HepG2 (cell line): ENCODE measurements at regions not wholly inside any gene's neighbourhood (a gene's known extent, or its start where the extent isn't known, plus 50 kb on each side); places are given as distances from the start of the nearest gene placed in this dataset.

Experiments
- ATAC-seq: fragments of 200-7000 bp; cut with Tn5 transposase; 3 replicates; pipeline ENCODE4 v1.9.1; 2020; ENCODE audit warnings: mild to moderate bottlenecking, moderate library complexity
- BruUV-seq: library from RNA; stranded (reverse); fragments of 400-500 nt; replicated peaks from 2 replicates; lab custom pipeline; 2021; lab: Mats Ljungman, UMichigan
- CTCF ChIA-PET: fragments of 300-600 bp; formaldehyde crosslinking; extraction: SDS; loops from one replicate; lab custom pipeline; 2021; ENCODE audit warnings: low total read pairs, inconsistent platforms, low intra/inter-chr PET ratio; lab: Yijun Ruan, JAX
- POLR2A ChIA-PET: fragments of 350-600 bp; sonication (Branson Sonifier 250); formaldehyde crosslinking; loops from one replicate; lab custom pipeline; 2020; ENCODE audit warnings: antibody characterized with exemption, inconsistent platforms; lab: Yijun Ruan, JAX
- DNase-seq: peaks from one replicate; pipeline ENCODE4 v3.0.0-alpha.2; 2015; ENCODE audit warnings: low spot score
- FAIRE-seq: peaks from 3 replicates; lab custom pipeline; 2011; peaks lifted over from hg19 to GRCh38; lab: Jason Lieb, UNC
- H2AFZ ChIP-seq: one replicate; pipeline ENCODE4 v1.6.1; 2011; ENCODE audit warnings: low read length, inconsistent platforms
- H3K27ac ChIP-seq: fragments of 300-600 bp; 3 replicates; pipeline ENCODE4 v1.8.0; 2011; ENCODE audit warnings: mixed run types, mild to moderate bottlenecking, mixed read lengths, low read length, inconsistent platforms; ENCODE audit not compliant: insufficient read depth; ENCODE audit errors: extremely low read length
- H3K27me3 ChIP-seq, 2 experiments: fragments of 200-600 bp in 1 of 2; 2 replicates in 1 of 2; 3 replicates in 1 of 2; pipeline versions ENCODE4 v1.6.0 to v1.8.0; 2011; ENCODE audit warnings: low read length in 2 of 2, mild to moderate bottlenecking in 2 of 2, moderate library complexity in 2 of 2, inconsistent platforms in 1 of 2; ENCODE audit not compliant: insufficient read depth in 2 of 2, control insufficient read depth in 1 of 2
- H3K36me3 ChIP-seq, 2 experiments: fragments of 200-600 bp in 1 of 2; replicated peaks in 1 of 2; 2 replicates in 1 of 2; 3 replicates in 1 of 2; pipeline versions ENCODE4 v1.5.1 to v1.8.0; 2011; ENCODE audit warnings: low read length in 2 of 2, inconsistent platforms in 1 of 2; ENCODE audit not compliant: insufficient read depth in 2 of 2, control insufficient read depth in 1 of 2
- H3K4me1 ChIP-seq: 2 replicates; pipeline ENCODE4 v1.5.1; 2012; ENCODE audit warnings: low read length, inconsistent platforms; ENCODE audit not compliant: insufficient read depth
- H3K4me2 ChIP-seq: 2 replicates; pipeline ENCODE4 v1.6.0; 2011; ENCODE audit warnings: low read depth, low read length, inconsistent platforms
- H3K4me3 ChIP-seq, 3 experiments: fragments of 200-600 bp in 1 of 3; sonication (generic), shearing (Covaris generic) in 1 of 3; replicated peaks in 1 of 3; 2 replicates each; pipeline ENCODE4 v1.5.1; 2011 to 2016; ENCODE audit warnings: low read length in 3 of 3, inconsistent platforms in 2 of 3, low read depth in 2 of 3, mild to moderate bottlenecking in 2 of 3, control low read depth in 1 of 3, mixed read lengths in 1 of 3; ENCODE audit not compliant: insufficient read depth in 1 of 3
- H3K79me2 ChIP-seq: one replicate; pipeline ENCODE4 v1.6.1; 2011; ENCODE audit warnings: low read length, inconsistent platforms; ENCODE audit not compliant: insufficient read depth
- H3K9ac ChIP-seq: 2 replicates; pipeline ENCODE4 v1.6.0; 2011; ENCODE audit warnings: mild to moderate bottlenecking, low read depth, low read length, inconsistent platforms; ENCODE audit not compliant: insufficient read depth
- H3K9me3 ChIP-seq: 2 replicates; pipeline ENCODE4 v1.5.1; 2012; ENCODE audit warnings: mild to moderate bottlenecking, low read length
- H4K20me1 ChIP-seq: 2 replicates; pipeline ENCODE4 v1.6.0; 2011; ENCODE audit warnings: inconsistent platforms, mild to moderate bottlenecking, low read length, moderate library complexity; ENCODE audit not compliant: insufficient read depth
- ARID4A ChIP-seq: sonication (generic); formaldehyde crosslinking; IDR thresholded peaks from 2 replicates; pipeline ENCODE4 v1.5.0; 2020; ENCODE audit warnings: mild to moderate bottlenecking, missing genetic modification reagents, borderline replicate concordance
- CBX5 ChIP-seq: sonication (generic); formaldehyde crosslinking; IDR thresholded peaks from 2 replicates; pipeline ENCODE4 v1.4.0; 2020; ENCODE audit warnings: missing genetic modification reagents, borderline replicate concordance
- CHD2 ChIP-seq: IDR thresholded peaks from 2 replicates; pipeline ENCODE4 v1.6.1; 2011; ENCODE audit warnings: low read depth, low read length, improper control_type of control experiment
- HMGXB4 ChIP-seq, 2 experiments: sonication (generic) in 1 of 2; formaldehyde crosslinking in 1 of 2; IDR thresholded peaks; 2 replicates each; pipeline versions ENCODE4 v1.4.0 to v1.6.1; 2018 to 2020; ENCODE audit warnings: missing genetic modification reagents in 2 of 2, borderline replicate concordance in 1 of 2, low read depth in 1 of 2, mild to moderate bottlenecking in 1 of 2, missing biosample characterization in 1 of 2
- HNRNPL ChIP-seq: fragments of 200-400 bp; formaldehyde crosslinking; IDR thresholded peaks from 2 replicates; pipeline ENCODE4 v1.6.1; 2017; ENCODE audit warnings: mild to moderate bottlenecking, low read depth, low read length
- MTA3 ChIP-seq: sonication (generic); formaldehyde crosslinking; IDR thresholded peaks from 2 replicates; pipeline ENCODE4 v1.4.0; 2020; ENCODE audit warnings: missing genetic modification reagents
- NCOA2 ChIP-seq: sonication (generic); formaldehyde crosslinking; IDR thresholded peaks from 2 replicates; pipeline ENCODE4 v1.8.0; 2022; ENCODE audit warnings: inconsistent platforms
- RBM39 ChIP-seq: fragments of 200-400 bp; formaldehyde crosslinking; IDR thresholded peaks from one replicate; pipeline ENCODE4 v1.6.1; 2018; ENCODE audit warnings: antibody characterized with exemption, mild to moderate bottlenecking, low read depth, low read length; ENCODE audit not compliant: poor library complexity, severe bottlenecking
- SUZ12 ChIP-seq: fragments of 150-350 bp; IDR thresholded peaks from 2 replicates; pipeline ENCODE4 v1.6.1; 2014; ENCODE audit warnings: low read depth, low read length
- ZBTB3 ChIP-seq: sonication (generic); formaldehyde crosslinking; IDR thresholded peaks from 2 replicates; pipeline ENCODE4 v1.4.0; 2020; ENCODE audit warnings: low read depth, mild to moderate bottlenecking, moderate library complexity, missing genetic modification reagents, borderline replicate concordance
- ZNF512 ChIP-seq: sonication (generic); formaldehyde crosslinking; IDR thresholded peaks from 2 replicates; pipeline ENCODE4 v1.4.0; 2020; ENCODE audit warnings: mild to moderate bottlenecking, missing genetic modification reagents
- ZNF564 ChIP-seq: sonication (generic); formaldehyde crosslinking; IDR thresholded peaks from 2 replicates; pipeline ENCODE4 v1.8.1; 2023; ENCODE audit warnings: mild to moderate bottlenecking, missing genetic modification reagents
- ZNF580 ChIP-seq: IDR thresholded peaks from 2 replicates; pipeline ENCODE4 v1.6.1; 2016; ENCODE audit warnings: low read depth, borderline replicate concordance
- ZNF619 ChIP-seq: sonication (generic); formaldehyde crosslinking; IDR thresholded peaks from 2 replicates; pipeline ENCODE4 v1.4.0; 2020; ENCODE audit warnings: mild to moderate bottlenecking, missing genetic modification reagents
- ZSCAN25 ChIP-seq: sonication (generic); formaldehyde crosslinking; IDR thresholded peaks from 2 replicates; pipeline ENCODE4 v1.8.0; 2022; ENCODE audit warnings: mild to moderate bottlenecking, missing genetic modification reagents
- WGBS: methylation state at CpG from one replicate; pipeline ENCODE4 v1.1.6; 2017; ENCODE audit warnings: low lambda C conversion rate; 5-methylcytosine and 5-hydroxymethylcytosine counted together
- in situ Hi-C: cut with HindIII; loops from 2 replicates; pipeline ENCODE4 v1.10.0; 2017; ENCODE audit warnings: low pct_unique_long_range_greater_than_20kb; ENCODE audit not compliant: extremely low pct_ligation_motif_present
- intact Hi-C: fragments of 100-400 bp; cut with micrococcal nuclease; formaldehyde crosslinking; loops from one replicate; pipeline ENCODE4 v1.10.0; 2022; ENCODE audit not compliant: unreplicated experiment

- no peak overlapping the region for H3K9ac ChIP-seq
- CTCF ChIA-PET: no interaction called here
- no TSS peak for BruUV-seq
- FAIRE-seq: no peak
- WGBS: 13% methylated on average over 13 of the region's 13 CpGs
- peaks cover 2 to 28% of the 10 kb centered on the region in 2 experiments; a peak in 3 of 5 replicates for H3K27me3 ChIP-seq
- POLR2A ChIA-PET: interaction anchor here (0.8 to 3.2 kb wide), 5 partner anchors 9 to 99 kb away, joined by 3 to 16 read pairs (median 5); no protein-coding TSS in a partner anchor
- no peaks in the 10 kb centered on the region for H4K20me1 ChIP-seq
- no peak overlapping the region for H3K27ac ChIP-seq
- intact Hi-C loops: no loop called here
- H3K4me1 ChIP-seq: peaks cover 57% of the 10 kb centered on the region
- peak; percentile 64 for ATAC-seq
- H3K4me3 ChIP-seq: peak overlapping the region in 1 of 3 experiments; percentile 32; a peak in 2 of 6 replicates
- H3K36me3 ChIP-seq: no peaks in the 10 kb centered on the region
- no peaks in the 10 kb centered on the region for H3K79me2 ChIP-seq
- H3K9me3 ChIP-seq: peaks cover 14% of the 10 kb centered on the region
- peak; percentile 76 for DNase-seq
- H2AFZ ChIP-seq: no peak overlapping the region
- in situ Hi-C loops: no loop called here
- peak overlapping the region; percentile 78 for H3K4me2 ChIP-seq
- no peak for TF ChIP-seq SUZ12
- no peak for TF ChIP-seq MTA3
- no peak for TF ChIP-seq RBM39
- TF ChIP-seq ZNF564 (CRISPR knock-in tag): no peak
- TF ChIP-seq CBX5 (CRISPR knock-in tag): peak; percentile 73; the same call in 1 of the 2 replicates
- 0 out of 2 replicates have a peak, but pooled peaks have one; percentile 29 for TF ChIP-seq ZSCAN25 (CRISPR knock-in tag)
- TF ChIP-seq HMGXB4 (CRISPR knock-in tag; IDR thresholded peaks at IDR 0.05; ENCODE audit: borderline replicate concordance in 1 of 2, low read depth in 1 of 2): peak in 1 of 2 experiments; percentile 70; a peak in 1 of 4 replicates
- TF ChIP-seq ZNF619 (CRISPR knock-in tag): no peak
- no peak for TF ChIP-seq ZNF512 (CRISPR knock-in tag)
- no peak for TF ChIP-seq ZNF580 (CRISPR knock-in tag)
- peak; percentile 76 for TF ChIP-seq HNRNPL
- no peak for TF ChIP-seq ZBTB3 (CRISPR knock-in tag)
- no peak for TF ChIP-seq CHD2
- TF ChIP-seq NCOA2 (CRISPR knock-in tag): no peak
- TF ChIP-seq ARID4A (CRISPR knock-in tag): peak; percentile 20; the same call in 1 of the 2 replicates
These were observed 86.8 kb downstream of the SEMA4F start for GRCh38 chr2:74740741-74741431.
